ENCODE measurements at regions not wholly inside any gene's neighbourhood (a gene's known extent, or its start where the extent isn't known, plus 50 kb on each side); places are given as distances from the start of the nearest gene placed in this dataset.

GRCh38 chr2:71990122-71990521, 157.5 kb downstream of the CYP26B1 start:
- TF ChIP-seq FOXK2 (IDR thresholded peaks at IDR 0.05) (no peak), ELF4 (IDR thresholded peaks at IDR 0.05) (no peak), BHLHE40 (IDR thresholded peaks at IDR 0.05; ENCODE audit: borderline replicate concordance) (no peak), SP1 (IDR thresholded peaks at IDR 0.05) (no peak), SUZ12 (IDR thresholded peaks at IDR 0.05) (no peak)

All from HEK293T (cell line).